PC-3 (cell line): ENCODE measurements at regions not wholly inside any gene's neighbourhood (a gene's known extent, or its start where the extent isn't known, plus 50 kb on each side); places are given as distances from the start of the nearest gene placed in this dataset.
"Not testable (repeated sequence)": the region's sequence is repeated elsewhere in the genome, so short reads cannot be mapped to it uniquely, and the experiment has no call there.

Source experiments
- EZH2 ChIP-seq: fragments of 300-600 bp; sonication (generic); IDR thresholded peaks from one replicate; pipeline ENCODE4 v1.6.1; 2017; ENCODE audit warnings: antibody characterized with exemption, mild to moderate bottlenecking, low read length; ENCODE audit not compliant: unreplicated experiment
- EZH2phosphoT487 ChIP-seq: fragments of 300-600 bp; sonication (generic); IDR thresholded peaks from 2 replicates; pipeline ENCODE4 v1.6.1; 2018; ENCODE audit warnings: mild to moderate bottlenecking, antibody characterized with exemption, low read length, borderline replicate concordance
- TF ChIP-seq, protein P1 (sequence below): fragments of 300-600 bp; sonication (generic); conservative IDR thresholded peaks from 2 replicates; pipeline ENCODE4 v1.5.1; 2017; ENCODE audit warnings: antibody characterized with exemption, low read depth, mild to moderate bottlenecking, low read length

DNA sequence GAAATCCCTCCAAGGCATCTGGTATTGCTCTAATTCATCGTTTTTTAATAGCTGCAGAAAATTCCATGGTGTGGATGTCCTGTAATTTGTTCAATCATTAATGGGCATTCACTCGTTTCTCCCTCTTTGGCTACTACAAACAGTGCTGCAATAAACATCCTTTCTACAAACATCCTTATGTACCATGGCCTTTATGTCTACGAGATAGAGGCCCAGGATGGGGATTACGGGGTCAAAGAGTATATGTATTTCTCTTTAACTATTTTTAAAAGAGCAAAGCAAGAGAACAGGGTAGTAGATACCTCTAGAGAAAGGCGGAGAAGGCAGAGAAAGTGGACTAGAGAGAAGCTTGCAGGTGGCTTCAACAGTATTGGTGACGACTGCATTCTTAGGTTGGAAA lies 94.1 kb downstream of the RPS15A start:
- TF ChIP-seq, protein P1, sequence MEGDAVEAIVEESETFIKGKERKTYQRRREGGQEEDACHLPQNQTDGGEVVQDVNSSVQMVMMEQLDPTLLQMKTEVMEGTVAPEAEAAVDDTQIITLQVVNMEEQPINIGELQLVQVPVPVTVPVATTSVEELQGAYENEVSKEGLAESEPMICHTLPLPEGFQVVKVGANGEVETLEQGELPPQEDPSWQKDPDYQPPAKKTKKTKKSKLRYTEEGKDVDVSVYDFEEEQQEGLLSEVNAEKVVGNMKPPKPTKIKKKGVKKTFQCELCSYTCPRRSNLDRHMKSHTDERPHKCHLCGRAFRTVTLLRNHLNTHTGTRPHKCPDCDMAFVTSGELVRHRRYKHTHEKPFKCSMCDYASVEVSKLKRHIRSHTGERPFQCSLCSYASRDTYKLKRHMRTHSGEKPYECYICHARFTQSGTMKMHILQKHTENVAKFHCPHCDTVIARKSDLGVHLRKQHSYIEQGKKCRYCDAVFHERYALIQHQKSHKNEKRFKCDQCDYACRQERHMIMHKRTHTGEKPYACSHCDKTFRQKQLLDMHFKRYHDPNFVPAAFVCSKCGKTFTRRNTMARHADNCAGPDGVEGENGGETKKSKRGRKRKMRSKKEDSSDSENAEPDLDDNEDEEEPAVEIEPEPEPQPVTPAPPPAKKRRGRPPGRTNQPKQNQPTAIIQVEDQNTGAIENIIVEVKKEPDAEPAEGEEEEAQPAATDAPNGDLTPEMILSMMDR, result not testable (repeated sequence)
- not testable (repeated sequence) for TF ChIP-seq EZH2, EZH2phosphoT487
